GM12892 (cell line): ENCODE measurements at regions not wholly inside any gene's neighbourhood (a gene's known extent, or its start where the extent isn't known, plus 50 kb on each side); places are given as distances from the start of the nearest gene placed in this dataset.

ENCODE experiments used
- POLR2A ChIP-seq: IDR thresholded peaks from 2 replicates; pipeline ENCODE4 v1.6.1; 2011; ENCODE audit warnings: low read depth, low read length, control low read depth
- POLR2AphosphoS5 ChIP-seq: IDR thresholded peaks from 2 replicates; pipeline ENCODE4 v1.6.1; 2011; ENCODE audit warnings: low read depth, low read length, control low read depth
- TAF1 ChIP-seq: IDR thresholded peaks from 2 replicates; pipeline ENCODE4 v1.6.1; 2011; ENCODE audit warnings: low read depth, mild to moderate bottlenecking, control low read depth, low read length, borderline replicate concordance

- TF ChIP-seq POLR2A (no peak), TAF1 (no peak), POLR2AphosphoS5 (no peak)
These were observed 617.6 kb downstream of the LRFN5 start for GRCh38 chr14:42224053-42224888.
